Panc1 (cell line): ENCODE measurements at regions not wholly inside any gene's neighbourhood (a gene's known extent, or its start where the extent isn't known, plus 50 kb on each side); places are given as distances from the start of the nearest gene placed in this dataset.

Experiments
- ATAC-seq: fragments of 200-7000 bp; cut with Tn5 transposase; 2 replicates; pipeline ENCODE4 v1.9.1; 2020; ENCODE audit warnings: mild to moderate bottlenecking, moderate library complexity
- BruUV-seq: library from RNA; stranded (reverse); fragments of 400-500 nt; replicated peaks from 2 replicates; lab custom pipeline; 2021; lab: Mats Ljungman, UMichigan
- CTCF ChIA-PET: fragments of 300-600 bp; sonication (Branson Sonifier 250); formaldehyde crosslinking; loops from one replicate; lab custom pipeline; 2022; ENCODE audit warnings: antibody characterized with exemption; lab: Charles Lee
- POLR2A ChIA-PET: fragments of 300-600 bp; sonication (Branson Sonifier 250); formaldehyde crosslinking; loops from one replicate; lab custom pipeline; 2022; ENCODE audit warnings: antibody characterized with exemption; lab: Charles Lee
- DNase-seq: peaks from one replicate; pipeline ENCODE4 v3.0.0-alpha.2; 2010; ENCODE audit warnings: low read depth, low spot score
- H3K27ac ChIP-seq: 2 replicates; pipeline ENCODE4 v1.5.1; 2011; ENCODE audit warnings: mild to moderate bottlenecking, low read length, inconsistent platforms
- H3K27me3 ChIP-seq: fragments of 200-500 bp; sonication (Bioruptor generic); 2 replicates; pipeline ENCODE4 v1.6.0; 2014; ENCODE audit warnings: low read length, inconsistent platforms; ENCODE audit not compliant: control insufficient read depth, insufficient read depth
- H3K36me3 ChIP-seq: fragments of 200-500 bp; sonication (Bioruptor generic); 2 replicates; pipeline ENCODE4 v1.5.1; 2014; ENCODE audit warnings: inconsistent platforms, mild to moderate bottlenecking, low read length, moderate library complexity; ENCODE audit not compliant: control insufficient read depth, insufficient read depth
- H3K4me1 ChIP-seq: 2 replicates; pipeline ENCODE4 v1.5.1; 2011; ENCODE audit warnings: inconsistent platforms, mild to moderate bottlenecking, low read length, moderate library complexity; ENCODE audit not compliant: control insufficient read depth, insufficient read depth
- H3K4me3 ChIP-seq, 2 experiments: 2 replicates each; pipeline ENCODE4 v1.5.1; 2011 to 2012; ENCODE audit warnings: low read depth in 2 of 2, low read length in 2 of 2, mild to moderate bottlenecking in 2 of 2, inconsistent platforms in 1 of 2, moderate library complexity in 1 of 2
- H3K9me3 ChIP-seq: fragments of 200-500 bp; sonication (Bioruptor generic); 2 replicates; pipeline ENCODE4 v1.5.1; 2014; ENCODE audit warnings: low read depth, mild to moderate bottlenecking, inconsistent platforms, low read length, moderate library complexity; ENCODE audit not compliant: control insufficient read depth, insufficient read depth
- CTCF ChIP-seq: fragments of 450-650 bp; IDR thresholded peaks from 2 replicates; pipeline ENCODE4 v1.5.1; 2017; ENCODE audit warnings: mild to moderate bottlenecking
- POLR2AphosphoS5 ChIP-seq: IDR thresholded peaks from 2 replicates; pipeline ENCODE4 v1.6.1; 2012; ENCODE audit warnings: mild to moderate bottlenecking, low read depth, low read length, moderate library complexity
- SIN3A ChIP-seq: IDR thresholded peaks from 2 replicates; pipeline ENCODE4 v1.6.1; 2012; ENCODE audit warnings: low read depth, mild to moderate bottlenecking, low read length, moderate library complexity, borderline replicate concordance; ENCODE audit not compliant: insufficient read depth
- TCF7L2 ChIP-seq: IDR thresholded peaks from 2 replicates; pipeline ENCODE4 v1.6.1; 2011; ENCODE audit warnings: mild to moderate bottlenecking, low read depth, low read length, inconsistent platforms
- in situ Hi-C: cut with HindIII; loops from 2 replicates; pipeline ENCODE4 v1.10.0; 2016; ENCODE audit warnings: low sequenced_read_pairs, low pct_unique_long_range_greater_than_20kb
- intact Hi-C: fragments of 100-400 bp; cut with micrococcal nuclease; formaldehyde crosslinking; loops from one replicate; pipeline ENCODE4 v1.10.0; 2022; ENCODE audit not compliant: unreplicated experiment
- TF ChIP-seq, protein P1 (sequence below), 2 experiments: IDR thresholded peaks; 2 replicates each; pipeline ENCODE4 v1.6.1; 2011 to 2012; ENCODE audit warnings: low read depth in 2 of 2, control low read depth in 1 of 2, low read length in 1 of 2, mild to moderate bottlenecking in 1 of 2, moderate library complexity in 1 of 2; ENCODE audit not compliant: insufficient read depth in 1 of 2

- CTCF ChIA-PET: no interaction called here
- no peaks in the 10 kb centered on the region for H3K27me3 ChIP-seq
- H3K36me3 ChIP-seq: no peaks in the 10 kb centered on the region
- H3K4me3 ChIP-seq: no peak overlapping the region
- intact Hi-C loops: no loop called here
- no peaks in the 10 kb centered on the region for H3K4me1 ChIP-seq
- H3K9me3 ChIP-seq: no peaks in the 10 kb centered on the region
- no TSS peak for BruUV-seq
- TF ChIP-seq, protein P1, sequence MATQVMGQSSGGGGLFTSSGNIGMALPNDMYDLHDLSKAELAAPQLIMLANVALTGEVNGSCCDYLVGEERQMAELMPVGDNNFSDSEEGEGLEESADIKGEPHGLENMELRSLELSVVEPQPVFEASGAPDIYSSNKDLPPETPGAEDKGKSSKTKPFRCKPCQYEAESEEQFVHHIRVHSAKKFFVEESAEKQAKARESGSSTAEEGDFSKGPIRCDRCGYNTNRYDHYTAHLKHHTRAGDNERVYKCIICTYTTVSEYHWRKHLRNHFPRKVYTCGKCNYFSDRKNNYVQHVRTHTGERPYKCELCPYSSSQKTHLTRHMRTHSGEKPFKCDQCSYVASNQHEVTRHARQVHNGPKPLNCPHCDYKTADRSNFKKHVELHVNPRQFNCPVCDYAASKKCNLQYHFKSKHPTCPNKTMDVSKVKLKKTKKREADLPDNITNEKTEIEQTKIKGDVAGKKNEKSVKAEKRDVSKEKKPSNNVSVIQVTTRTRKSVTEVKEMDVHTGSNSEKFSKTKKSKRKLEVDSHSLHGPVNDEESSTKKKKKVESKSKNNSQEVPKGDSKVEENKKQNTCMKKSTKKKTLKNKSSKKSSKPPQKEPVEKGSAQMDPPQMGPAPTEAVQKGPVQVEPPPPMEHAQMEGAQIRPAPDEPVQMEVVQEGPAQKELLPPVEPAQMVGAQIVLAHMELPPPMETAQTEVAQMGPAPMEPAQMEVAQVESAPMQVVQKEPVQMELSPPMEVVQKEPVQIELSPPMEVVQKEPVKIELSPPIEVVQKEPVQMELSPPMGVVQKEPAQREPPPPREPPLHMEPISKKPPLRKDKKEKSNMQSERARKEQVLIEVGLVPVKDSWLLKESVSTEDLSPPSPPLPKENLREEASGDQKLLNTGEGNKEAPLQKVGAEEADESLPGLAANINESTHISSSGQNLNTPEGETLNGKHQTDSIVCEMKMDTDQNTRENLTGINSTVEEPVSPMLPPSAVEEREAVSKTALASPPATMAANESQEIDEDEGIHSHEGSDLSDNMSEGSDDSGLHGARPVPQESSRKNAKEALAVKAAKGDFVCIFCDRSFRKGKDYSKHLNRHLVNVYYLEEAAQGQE (IDR thresholded peaks at IDR 0.05; ENCODE audit: insufficient read depth in 1 of 2, low read depth in 2 of 2, low read length in 1 of 2): no peak
- TF ChIP-seq CTCF: no peak
- no peak for TF ChIP-seq TCF7L2
- no peak for TF ChIP-seq POLR2AphosphoS5
- no peak for TF ChIP-seq SIN3A
- DNase-seq (no peak), ATAC-seq (no peak)
- in situ Hi-C loops: no loop called here
- no peak overlapping the region for H3K27ac ChIP-seq
- POLR2A ChIA-PET: no interaction called here
Measured at GRCh38 chr18:43757273-43757672, 480.0 kb upstream of the SYT4 start.

DNA sequence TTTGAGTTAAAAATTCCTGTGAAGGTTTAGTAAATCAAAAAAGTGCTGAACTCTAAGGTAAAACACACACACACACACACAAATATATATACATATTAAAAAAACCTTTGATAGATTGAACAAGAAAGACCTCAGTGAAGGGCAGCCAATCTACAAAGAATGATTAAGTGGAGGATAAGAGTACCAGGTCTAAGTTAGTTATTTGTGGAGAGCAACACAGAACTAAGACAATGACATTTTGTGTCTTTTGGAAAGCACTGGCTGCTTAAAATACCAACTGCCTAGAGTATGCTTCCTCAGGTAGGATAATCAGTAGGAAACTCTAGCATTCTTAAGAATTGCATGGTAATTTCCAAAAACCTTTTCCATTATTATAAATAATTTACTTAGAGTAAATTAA lies 481.4 kb upstream of the SYT4 start:
- H3K4me3 ChIP-seq: no peak overlapping the region
- H3K36me3 ChIP-seq: no peaks in the 10 kb centered on the region
- H3K9me3 ChIP-seq: no peaks in the 10 kb centered on the region
- ChIA-PET POLR2A (no interaction called here), CTCF (no interaction called here)
- TF ChIP-seq CTCF: no peak
- no peak for TF ChIP-seq SIN3A
- no peak for TF ChIP-seq TCF7L2
- no peaks in the 10 kb centered on the region for H3K27me3 ChIP-seq
- no peak for ATAC-seq
- no peak for DNase-seq
- in situ Hi-C loops: no loop called here
- H3K4me1 ChIP-seq: no peaks in the 10 kb centered on the region
- no peak overlapping the region for H3K27ac ChIP-seq
- intact Hi-C loops: no loop called here
- BruUV-seq: no TSS peak
